Tibial artery (tissue), 4 donors: ENCODE measurements at regions not wholly inside any gene's neighbourhood (a gene's known extent, or its start where the extent isn't known, plus 50 kb on each side); places are given as distances from the start of the nearest gene placed in this dataset.
"Not testable (repeated sequence)": the region's sequence is repeated elsewhere in the genome, so short reads cannot be mapped to it uniquely, and the experiment has no call there.

Source experiments
- DNase-seq, 2 donors: peaks; one replicate each; pipeline ENCODE4 v3.0.0-alpha.2; 2019
- H3K27ac ChIP-seq, 2 donors: fragments of 200-600 bp; sonication (generic) in 1 of 2; 1 replicate in 1 of 2; 2 replicates in 1 of 2; pipeline ENCODE4 v1.5.1; 2018 to 2019; ENCODE audit warnings: mild to moderate bottlenecking in 1 of 2
- H3K27me3 ChIP-seq, 2 donors: fragments of 200-600 bp; sonication (generic) in 1 of 2; one replicate each; pipeline versions ENCODE4 v1.5.1 to v1.6.0; 2016 to 2019
- H3K36me3 ChIP-seq, 3 donors: fragments of 200-600 bp; sonication (generic) in 2 of 3; one replicate each; pipeline ENCODE4 v1.5.1; 2016 to 2019; ENCODE audit warnings: mild to moderate bottlenecking in 2 of 3
- H3K4me1 ChIP-seq, 4 donors: fragments of 200-600 bp; sonication (generic) in 2 of 4; 1 replicate in 3 of 4; 2 replicates in 1 of 4; pipeline ENCODE4 v1.5.1; 2016 to 2019
- H3K4me3 ChIP-seq, 2 donors: fragments of 200-600 bp; sonication (generic) in 1 of 2; 1 replicate in 1 of 2; 2 replicates in 1 of 2; pipeline ENCODE4 v1.5.1; 2018 to 2019; ENCODE audit warnings: mild to moderate bottlenecking in 2 of 2
- H3K9me3 ChIP-seq, 3 donors: fragments of 200-600 bp; sonication (generic) in 1 of 3; one replicate each; pipeline ENCODE4 v1.5.1; 2016 to 2019
- CTCF ChIP-seq, 2 experiments: fragments of 200-600 bp in 1 of 2; fragments of 450-650 bp in 1 of 2; IDR thresholded peaks; one replicate each; pipeline ENCODE4 v1.5.1; 2017 to 2019; ENCODE audit warnings: antibody characterized with exemption in 2 of 2, mild to moderate bottlenecking in 1 of 2, moderate library complexity in 1 of 2
- intact Hi-C: fragments of 100-400 bp; cut with DNase I; formaldehyde crosslinking; loops from one replicate; pipeline ENCODE4 v1.15.0; 2023; ENCODE audit warnings: low total_unique reads

- H3K4me3 ChIP-seq, H3K4me1 ChIP-seq, H3K27ac ChIP-seq, intact Hi-C loops, DNase-seq, H3K27me3 ChIP-seq, H3K36me3 ChIP-seq, H3K9me3 ChIP-seq: not testable (repeated sequence)
Observed at GRCh38 chr7:57740126-57740525, 290.1 kb downstream of the ZNF716 start.

- no peak overlapping the region for H3K27ac ChIP-seq
- H3K27me3 ChIP-seq = no peaks in the 10 kb centered on the region
- no peaks in the 10 kb centered on the region for H3K4me1 ChIP-seq
- DNase-seq = peak in 1 of 2 donors; percentile 33
- no peaks in the 10 kb centered on the region for H3K36me3 ChIP-seq
- H3K4me3 ChIP-seq = no peak overlapping the region
- H3K9me3 ChIP-seq = peaks cover 0 to 5% (median 0%) of the 10 kb centered on the region in 3 donors
- intact Hi-C loops = no loop called here
- TF ChIP-seq CTCF (IDR thresholded peaks at IDR 0.05) = no peak
Observed at GRCh38 chr7:57769131-57769530, 319.2 kb downstream of the ZNF716 start.

- peak in 1 of 2 donors; percentile 28 for DNase-seq
- no peak overlapping the region for H3K27ac ChIP-seq
- peaks cover 0 to 9% (median 0%) of the 10 kb centered on the region in 3 donors for H3K9me3 ChIP-seq
- H3K27me3 ChIP-seq = no peaks in the 10 kb centered on the region
- intact Hi-C loops = no loop called here
- H3K4me1 ChIP-seq = no peaks in the 10 kb centered on the region
- no peaks in the 10 kb centered on the region for H3K36me3 ChIP-seq
- no peak for TF ChIP-seq CTCF (IDR thresholded peaks at IDR 0.05)
- no peak overlapping the region for H3K4me3 ChIP-seq
Observed at GRCh38 chr7:57769958-57770357, 320.0 kb downstream of the ZNF716 start.

GRCh38 chr7:57772126-57772924 is 322.3 kb downstream of the ZNF716 start:
- intact Hi-C loops = no loop called here
- no peak for DNase-seq
- Histone ChIP-seq H3K4me3 (no peak overlapping the region), H3K27ac (no peak overlapping the region), H3K36me3 (no peaks in the 10 kb centered on the region), H3K9me3 (peaks cover 0 to 17% (median 0%) of the 10 kb centered on the region in 3 donors), H3K27me3 (no peaks in the 10 kb centered on the region), H3K4me1 (no peaks in the 10 kb centered on the region)
- TF ChIP-seq CTCF (IDR thresholded peaks at IDR 0.05) = no peak

GRCh38 chr7:57774300-57774699 is 324.3 kb downstream of the ZNF716 start:
- DNase-seq = no peak
- TF ChIP-seq CTCF (IDR thresholded peaks at IDR 0.05) = no peak
- Histone ChIP-seq H3K9me3 (peaks cover 0 to 17% (median 0%) of the 10 kb centered on the region in 3 donors), H3K27ac (no peak overlapping the region), H3K4me1 (no peaks in the 10 kb centered on the region), H3K36me3 (no peaks in the 10 kb centered on the region), H3K4me3 (no peak overlapping the region), H3K27me3 (no peaks in the 10 kb centered on the region)
- intact Hi-C loops = no loop called here

GRCh38 chr7:57775396-57776088 is 325.6 kb downstream of the ZNF716 start:
- no peaks in the 10 kb centered on the region for H3K27me3 ChIP-seq
- no peak for DNase-seq
- H3K4me3 ChIP-seq = no peak overlapping the region
- H3K27ac ChIP-seq = no peak overlapping the region
- H3K4me1 ChIP-seq = no peaks in the 10 kb centered on the region
- peaks cover 0 to 12% (median 0%) of the 10 kb centered on the region in 3 donors for H3K9me3 ChIP-seq
- intact Hi-C loops = no loop called here
- H3K36me3 ChIP-seq = no peaks in the 10 kb centered on the region
- TF ChIP-seq CTCF (IDR thresholded peaks at IDR 0.05) = no peak

GRCh38 chr7:57776136-57776856 is 326.3 kb downstream of the ZNF716 start:
- H3K36me3 ChIP-seq, H3K4me3 ChIP-seq, intact Hi-C loops, DNase-seq, H3K27me3 ChIP-seq, H3K4me1 ChIP-seq, H3K27ac ChIP-seq: not testable (repeated sequence)
- peaks cover 0 to 12% (median 0%) of the 10 kb centered on the region in 3 donors for H3K9me3 ChIP-seq
